ENCODE measurements at regions not wholly inside any gene's neighbourhood (a gene's known extent, or its start where the extent isn't known, plus 50 kb on each side); places are given as distances from the start of the nearest gene placed in this dataset.

DNA sequence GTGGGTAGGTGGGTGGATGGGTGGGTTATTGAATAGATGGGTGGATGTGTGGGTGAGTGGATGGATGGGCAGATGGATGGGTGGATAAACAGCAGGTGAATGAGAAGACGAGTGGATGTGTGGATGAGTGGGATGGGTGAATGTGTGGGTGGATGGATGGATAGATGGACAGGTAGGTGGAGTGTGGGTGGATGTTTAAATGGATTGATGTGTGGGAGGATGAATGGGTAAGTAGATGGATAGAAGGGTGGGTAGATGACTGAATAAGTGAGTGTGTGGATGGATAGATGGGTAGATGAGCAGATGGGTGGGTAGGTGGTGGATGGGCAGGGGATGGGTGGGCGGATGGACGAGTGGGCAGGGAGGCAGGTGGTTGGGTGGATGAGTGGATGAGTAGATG, 397.6 kb upstream of the IRX4 start:
- H2AFZ ChIP-seq (ENCODE audit: low read depth, low read length), result no peak overlapping the region
- no peak overlapping the region for H3K27ac ChIP-seq (ENCODE audit: low read length)
- TF ChIP-seq, protein P1, sequence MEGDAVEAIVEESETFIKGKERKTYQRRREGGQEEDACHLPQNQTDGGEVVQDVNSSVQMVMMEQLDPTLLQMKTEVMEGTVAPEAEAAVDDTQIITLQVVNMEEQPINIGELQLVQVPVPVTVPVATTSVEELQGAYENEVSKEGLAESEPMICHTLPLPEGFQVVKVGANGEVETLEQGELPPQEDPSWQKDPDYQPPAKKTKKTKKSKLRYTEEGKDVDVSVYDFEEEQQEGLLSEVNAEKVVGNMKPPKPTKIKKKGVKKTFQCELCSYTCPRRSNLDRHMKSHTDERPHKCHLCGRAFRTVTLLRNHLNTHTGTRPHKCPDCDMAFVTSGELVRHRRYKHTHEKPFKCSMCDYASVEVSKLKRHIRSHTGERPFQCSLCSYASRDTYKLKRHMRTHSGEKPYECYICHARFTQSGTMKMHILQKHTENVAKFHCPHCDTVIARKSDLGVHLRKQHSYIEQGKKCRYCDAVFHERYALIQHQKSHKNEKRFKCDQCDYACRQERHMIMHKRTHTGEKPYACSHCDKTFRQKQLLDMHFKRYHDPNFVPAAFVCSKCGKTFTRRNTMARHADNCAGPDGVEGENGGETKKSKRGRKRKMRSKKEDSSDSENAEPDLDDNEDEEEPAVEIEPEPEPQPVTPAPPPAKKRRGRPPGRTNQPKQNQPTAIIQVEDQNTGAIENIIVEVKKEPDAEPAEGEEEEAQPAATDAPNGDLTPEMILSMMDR (IDR thresholded peaks at IDR 0.05; ENCODE audit: borderline replicate concordance, extremely low read depth, low read length, poor library complexity, severe bottlenecking), result no peak
- no peak for TF ChIP-seq EZH2 (IDR thresholded peaks at IDR 0.05; ENCODE audit: borderline replicate concordance, low read depth, low read length, severe bottlenecking)
- H3K4me3 ChIP-seq (ENCODE audit: low read depth in 1 of 2, low read length in 2 of 2), result no peak overlapping the region
- no peak for ATAC-seq (ENCODE audit: insufficient read depth, low read depth)
- H3K9ac ChIP-seq (ENCODE audit: low read depth, low read length), result no peak overlapping the region
- H3K79me2 ChIP-seq (ENCODE audit: insufficient read depth, low read length), result no peaks in the 10 kb centered on the region
- H3K9me3 ChIP-seq (ENCODE audit: insufficient read depth, low read length, severe bottlenecking), result no peaks in the 10 kb centered on the region
- H3K36me3 ChIP-seq (ENCODE audit: insufficient read depth, low read length), result no peaks in the 10 kb centered on the region
- H3K27me3 ChIP-seq (ENCODE audit: insufficient read depth, low read length, poor library complexity), result peaks cover 3% of the 10 kb centered on the region
- no peaks in the 10 kb centered on the region for H4K20me1 ChIP-seq (ENCODE audit: insufficient read depth, low read length)
- H3K4me1 ChIP-seq (ENCODE audit: insufficient read depth, low read length), result no peaks in the 10 kb centered on the region
- no peak overlapping the region for H3K4me2 ChIP-seq (ENCODE audit: insufficient read depth, low read length)
- DNase-seq, result no peak

DNA sequence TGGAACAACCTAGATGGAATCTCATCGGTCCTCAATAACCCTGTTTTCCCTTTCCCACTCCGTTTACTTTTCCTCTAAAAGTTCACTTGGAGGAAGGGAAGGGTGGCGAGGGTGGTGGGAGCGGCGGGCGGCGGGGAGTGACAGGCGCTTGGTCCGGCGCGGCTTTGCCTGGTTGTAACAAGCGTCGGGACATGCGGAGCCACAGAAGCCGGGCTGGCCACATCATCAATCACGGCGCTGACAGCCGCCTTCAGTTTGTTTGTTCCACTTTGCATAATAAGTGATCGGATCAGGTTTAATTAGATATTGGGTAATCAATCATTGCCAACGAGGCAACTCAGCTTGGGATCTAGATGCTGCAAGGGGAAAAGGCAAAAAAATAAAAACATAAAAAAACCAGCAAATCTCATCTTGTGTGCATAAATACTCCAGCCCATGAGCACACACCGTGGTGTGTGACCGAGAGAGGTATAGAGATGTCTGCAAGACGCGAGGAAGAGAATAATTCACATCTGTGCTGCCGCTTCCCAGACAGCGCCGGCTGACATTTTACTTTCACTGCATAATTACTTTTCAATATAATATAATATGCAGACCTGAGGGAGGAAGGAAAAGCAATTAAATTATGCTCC, 396.2 kb upstream of the IRX4 start:
- H3K9me3 ChIP-seq (ENCODE audit: insufficient read depth, low read length, severe bottlenecking), result no peaks in the 10 kb centered on the region
- H3K27ac ChIP-seq (ENCODE audit: low read length), result no peak overlapping the region

DNA sequence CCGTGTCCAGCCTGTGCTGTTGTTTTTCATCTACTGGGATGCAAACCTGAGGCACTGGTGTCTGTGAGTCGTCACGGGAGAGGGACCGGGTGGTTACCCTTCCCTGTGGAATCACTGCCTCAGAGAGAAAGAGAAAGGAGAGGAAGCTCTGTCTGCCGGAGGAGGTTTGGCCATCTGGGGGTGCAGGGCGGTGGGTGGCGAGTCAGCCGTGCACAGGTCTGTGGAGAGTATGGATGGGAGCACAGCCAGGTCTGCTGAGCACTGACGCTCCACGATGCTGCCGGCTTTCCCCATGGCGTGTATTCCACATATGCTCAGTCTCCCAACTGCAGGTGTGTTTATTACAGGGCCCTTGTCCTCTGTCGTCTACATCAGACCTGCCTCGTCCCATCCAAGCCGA, 395.2 kb upstream of the IRX4 start:
- DNase-seq (no peak), ATAC-seq (ENCODE audit: insufficient read depth, low read depth) (no peak)
- Histone ChIP-seq H4K20me1 (ENCODE audit: insufficient read depth, low read length) (no peaks in the 10 kb centered on the region), H3K9ac (ENCODE audit: low read depth, low read length) (no peak overlapping the region), H3K36me3 (ENCODE audit: insufficient read depth, low read length) (no peaks in the 10 kb centered on the region), H3K27me3 (ENCODE audit: insufficient read depth, low read length, poor library complexity) (peaks cover 3% of the 10 kb centered on the region), H3K4me3 (ENCODE audit: low read depth in 1 of 2, low read length in 2 of 2) (no peak overlapping the region), H3K4me1 (ENCODE audit: insufficient read depth, low read length) (no peaks in the 10 kb centered on the region), H3K4me2 (ENCODE audit: insufficient read depth, low read length) (no peak overlapping the region), H2AFZ (ENCODE audit: low read depth, low read length) (no peak overlapping the region), H3K79me2 (ENCODE audit: insufficient read depth, low read length) (no peaks in the 10 kb centered on the region), H3K9me3 (ENCODE audit: insufficient read depth, low read length, severe bottlenecking) (no peaks in the 10 kb centered on the region), H3K27ac (ENCODE audit: low read length) (no peak overlapping the region)
- TF ChIP-seq EZH2 (IDR thresholded peaks at IDR 0.05; ENCODE audit: borderline replicate concordance, low read depth, low read length, severe bottlenecking), result no peak
- TF ChIP-seq, protein P1 (IDR thresholded peaks at IDR 0.05; ENCODE audit: borderline replicate concordance, extremely low read depth, low read length, poor library complexity, severe bottlenecking), result no peak

More for the DNA sequence above, 396.2 kb upstream of the IRX4 start:
- Histone ChIP-seq H3K9ac (ENCODE audit: low read depth, low read length) (no peak overlapping the region), H3K79me2 (ENCODE audit: insufficient read depth, low read length) (no peaks in the 10 kb centered on the region), H3K4me3 (ENCODE audit: low read depth in 1 of 2, low read length in 2 of 2) (no peak overlapping the region), H2AFZ (ENCODE audit: low read depth, low read length) (no peak overlapping the region), H3K4me1 (ENCODE audit: insufficient read depth, low read length) (no peaks in the 10 kb centered on the region), H3K4me2 (ENCODE audit: insufficient read depth, low read length) (no peak overlapping the region), H3K27me3 (ENCODE audit: insufficient read depth, low read length, poor library complexity) (peaks cover 3% of the 10 kb centered on the region), H3K36me3 (ENCODE audit: insufficient read depth, low read length) (no peaks in the 10 kb centered on the region), H4K20me1 (ENCODE audit: insufficient read depth, low read length) (no peaks in the 10 kb centered on the region)
- DNase-seq, result no peak
- ATAC-seq (ENCODE audit: insufficient read depth, low read depth), result no peak
- no peak for TF ChIP-seq EZH2 (IDR thresholded peaks at IDR 0.05; ENCODE audit: borderline replicate concordance, low read depth, low read length, severe bottlenecking)
- TF ChIP-seq, protein P1 (IDR thresholded peaks at IDR 0.05; ENCODE audit: borderline replicate concordance, extremely low read depth, low read length, poor library complexity, severe bottlenecking), result no peak

All from DND-41 (cell line).